IMR-90 (cell line): ENCODE measurements at regions not wholly inside any gene's neighbourhood (a gene's known extent, or its start where the extent isn't known, plus 50 kb on each side); places are given as distances from the start of the nearest gene placed in this dataset.
A peak's percentile ranks its signal among the peaks of the same experiment; 100 is the strongest.

Experiments used
- ATAC-seq: fragments of 200-7000 bp; cut with Tn5 transposase; 2 replicates; pipeline ENCODE4 v1.9.1; 2020; ENCODE audit warnings: low read depth, mild to moderate bottlenecking, moderate library complexity
- BruUV-seq: library from RNA; stranded (reverse); fragments of 400-500 nt; replicated peaks from 2 replicates; lab custom pipeline; 2021; lab: Mats Ljungman, UMichigan
- CTCF ChIA-PET: fragments of 300-600 bp; formaldehyde crosslinking; extraction: SDS; loops from one replicate; lab custom pipeline; 2021; ENCODE audit warnings: antibody characterized with exemption; lab: Yijun Ruan, JAX
- POLR2A ChIA-PET: fragments of 300-600 bp; sonication (Branson Sonifier 250); formaldehyde crosslinking; loops from one replicate; lab custom pipeline; 2022; ENCODE audit warnings: antibody characterized with exemption; ENCODE audit not compliant: unreplicated experiment; lab: Charles Lee
- DNase-seq: peaks from one replicate; pipeline ENCODE4 v3.0.0; 2013
- H2AFZ ChIP-seq: replicated peaks from 2 replicates; pipeline ENCODE3; 2013; ENCODE audit warnings: low read length, mild to moderate bottlenecking; ENCODE audit not compliant: poor library complexity
- H2AK5ac ChIP-seq: 2 replicates; pipeline ENCODE4 v1.6.1; 2013; ENCODE audit warnings: low read depth, low read length, inconsistent platforms
- H2AK9ac ChIP-seq: replicated peaks from 2 replicates; pipeline ENCODE3; 2013; ENCODE audit warnings: mild to moderate bottlenecking, low read depth, low read length, moderate library complexity; ENCODE audit not compliant: poor library complexity
- H2BK120ac ChIP-seq: 2 replicates; pipeline ENCODE4 v1.6.1; 2013; ENCODE audit warnings: low read depth, low read length, inconsistent platforms
- H2BK15ac ChIP-seq: 3 replicates; pipeline ENCODE4 v1.6.1; 2013; ENCODE audit warnings: low read depth, low read length, inconsistent platforms
- H2BK20ac ChIP-seq: 2 replicates; pipeline ENCODE4 v1.6.1; 2013; ENCODE audit warnings: low read depth, mild to moderate bottlenecking, inconsistent platforms, low read length, moderate library complexity
- H2BK5ac ChIP-seq: 2 replicates; pipeline ENCODE4 v1.6.1; 2013; ENCODE audit warnings: mild to moderate bottlenecking, low read depth, low read length, inconsistent platforms; ENCODE audit not compliant: poor library complexity, severe bottlenecking
- H3K14ac ChIP-seq: replicated peaks from 2 replicates; pipeline ENCODE4 v1.6.1; 2013; ENCODE audit warnings: low read depth, low read length, inconsistent platforms
- H3K18ac ChIP-seq: 2 replicates; pipeline ENCODE4 v1.6.1; 2013; ENCODE audit warnings: low read depth, low read length, control low read depth
- H3K23ac ChIP-seq: 2 replicates; pipeline ENCODE4 v1.6.1; 2013; ENCODE audit warnings: low read depth, low read length, inconsistent platforms
- H3K27ac ChIP-seq: 2 replicates; pipeline ENCODE4 v1.5.1; 2013; ENCODE audit warnings: mild to moderate bottlenecking, control low read depth, low read length; ENCODE audit not compliant: insufficient read depth
- H3K27me3 ChIP-seq: 2 replicates; pipeline ENCODE4 v1.6.1; 2013; ENCODE audit warnings: low read length; ENCODE audit not compliant: control insufficient read depth, insufficient read depth
- H3K36me3 ChIP-seq: 2 replicates; pipeline ENCODE4 v1.6.1; 2013; ENCODE audit warnings: low read length, mixed read lengths; ENCODE audit not compliant: control insufficient read depth, insufficient read depth
- H3K4ac ChIP-seq: 2 replicates; pipeline ENCODE4 v1.6.1; 2013; ENCODE audit warnings: low read depth, low read length, inconsistent platforms
- H3K4me1 ChIP-seq: 2 replicates; pipeline ENCODE4 v1.6.1; 2013; ENCODE audit warnings: low read length, mixed read lengths; ENCODE audit not compliant: control insufficient read depth, insufficient read depth
- H3K4me2 ChIP-seq: 2 replicates; pipeline ENCODE4 v1.6.1; 2013; ENCODE audit warnings: low read depth, mild to moderate bottlenecking, control low read depth, low read length, moderate library complexity
- H3K4me3 ChIP-seq: 2 replicates; pipeline ENCODE4 v1.5.1; 2013; ENCODE audit warnings: low read depth, mild to moderate bottlenecking, control low read depth, low read length, moderate library complexity; ENCODE audit not compliant: insufficient read depth
- H3K56ac ChIP-seq: 2 replicates; pipeline ENCODE4 v1.6.1; 2013; ENCODE audit warnings: low read length, inconsistent platforms; ENCODE audit not compliant: insufficient read depth; ENCODE audit errors: extremely low read depth
- H3K79me1 ChIP-seq, 2 experiments: 2 replicates each; pipeline ENCODE4 v1.6.1; 2013; ENCODE audit warnings: low read length in 2 of 2, inconsistent platforms in 1 of 2, low read depth in 1 of 2
- H3K9ac ChIP-seq: 2 replicates; pipeline ENCODE4 v1.6.1; 2013; ENCODE audit warnings: low read depth, low read length, control low read depth
- H3K9me1 ChIP-seq: 2 replicates; pipeline ENCODE4 v1.6.1; 2013; ENCODE audit warnings: low read length, inconsistent platforms; ENCODE audit not compliant: insufficient read depth
- H3K9me3 ChIP-seq: 2 replicates; pipeline ENCODE4 v1.6.1; 2013; ENCODE audit warnings: low read length; ENCODE audit not compliant: control insufficient read depth, insufficient read depth
- H4K20me1 ChIP-seq: 2 replicates; pipeline ENCODE4 v1.6.1; 2013; ENCODE audit warnings: low read length, inconsistent platforms; ENCODE audit not compliant: insufficient read depth
- H4K5ac ChIP-seq: 2 replicates; pipeline ENCODE4 v1.6.1; 2013; ENCODE audit warnings: mild to moderate bottlenecking, low read depth, low read length, control low read depth
- H4K8ac ChIP-seq, 2 experiments: 2 replicates each; pipeline ENCODE4 v1.6.1; 2013; ENCODE audit warnings: low read depth in 2 of 2, low read length in 2 of 2, control low read depth in 1 of 2, inconsistent platforms in 1 of 2
- H4K91ac ChIP-seq: 2 replicates; pipeline ENCODE4 v1.6.1; 2013; ENCODE audit warnings: low read depth, low read length, inconsistent platforms; ENCODE audit not compliant: insufficient read depth
- POLR2A ChIP-seq: IDR thresholded peaks from 2 replicates; pipeline ENCODE4 v1.6.1; 2012; ENCODE audit warnings: mild to moderate bottlenecking, low read depth, low read length
- WGBS, 2 experiments: methylation state at CpG; one replicate each; pipeline versions ENCODE4 v1.1.5 to v1.1.7; 2013; ENCODE audit warnings: missing lambda C conversion rate in 2 of 2; ENCODE audit not compliant: insufficient read length in 1 of 2; ENCODE audit errors: extremely low coverage in 2 of 2; 5-methylcytosine and 5-hydroxymethylcytosine counted together
- dilution Hi-C: fragments of 300-500 bp; cut with HindIII; formaldehyde crosslinking; loops from one replicate; pipeline ENCODE4 v1.14.3; 2018; ENCODE audit warnings: low sequenced_read_pairs; ENCODE audit not compliant: unreplicated experiment
- in situ Hi-C: fragments of 300-500 bp; cut with MboI; formaldehyde crosslinking; loops from 3 replicates; pipeline ENCODE4 v1.14.3; 2019; ENCODE audit warnings: low sequenced_read_pairs, inconsistent platforms, mixed read lengths
- intact Hi-C: fragments of 100-400 bp; cut with micrococcal nuclease; formaldehyde crosslinking; loops from 2 replicates; pipeline ENCODE4 v1.10.0; 2022
- TF ChIP-seq, protein P1 (sequence below): conservative IDR thresholded peaks from 2 replicates; pipeline ENCODE4 v1.5.1; 2012; ENCODE audit warnings: mild to moderate bottlenecking, low read depth, low read length, improper control_type of control experiment

- H3K4me2 ChIP-seq, result no peak overlapping the region
- dilution Hi-C loops (no loop called here), intact Hi-C loops (no loop called here), in situ Hi-C loops (no loop called here)
- no peak overlapping the region for H3K18ac ChIP-seq
- H4K5ac ChIP-seq, result no peak overlapping the region
- no peak overlapping the region for H2BK120ac ChIP-seq
- no peak overlapping the region for H2AFZ ChIP-seq
- H3K9me1 ChIP-seq, result no peaks in the 10 kb centered on the region
- no peak overlapping the region for H3K4ac ChIP-seq
- TF ChIP-seq POLR2A, result no peak
- TF ChIP-seq, protein P1, sequence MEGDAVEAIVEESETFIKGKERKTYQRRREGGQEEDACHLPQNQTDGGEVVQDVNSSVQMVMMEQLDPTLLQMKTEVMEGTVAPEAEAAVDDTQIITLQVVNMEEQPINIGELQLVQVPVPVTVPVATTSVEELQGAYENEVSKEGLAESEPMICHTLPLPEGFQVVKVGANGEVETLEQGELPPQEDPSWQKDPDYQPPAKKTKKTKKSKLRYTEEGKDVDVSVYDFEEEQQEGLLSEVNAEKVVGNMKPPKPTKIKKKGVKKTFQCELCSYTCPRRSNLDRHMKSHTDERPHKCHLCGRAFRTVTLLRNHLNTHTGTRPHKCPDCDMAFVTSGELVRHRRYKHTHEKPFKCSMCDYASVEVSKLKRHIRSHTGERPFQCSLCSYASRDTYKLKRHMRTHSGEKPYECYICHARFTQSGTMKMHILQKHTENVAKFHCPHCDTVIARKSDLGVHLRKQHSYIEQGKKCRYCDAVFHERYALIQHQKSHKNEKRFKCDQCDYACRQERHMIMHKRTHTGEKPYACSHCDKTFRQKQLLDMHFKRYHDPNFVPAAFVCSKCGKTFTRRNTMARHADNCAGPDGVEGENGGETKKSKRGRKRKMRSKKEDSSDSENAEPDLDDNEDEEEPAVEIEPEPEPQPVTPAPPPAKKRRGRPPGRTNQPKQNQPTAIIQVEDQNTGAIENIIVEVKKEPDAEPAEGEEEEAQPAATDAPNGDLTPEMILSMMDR, result 0 out of 2 replicates have a peak, but pooled peaks have one; percentile 14
- no peak overlapping the region for H3K9ac ChIP-seq
- no peak overlapping the region for H2BK15ac ChIP-seq
- H3K56ac ChIP-seq, result no peak overlapping the region
- H2BK5ac ChIP-seq, result no peak overlapping the region
- H3K27me3 ChIP-seq, result no peaks in the 10 kb centered on the region
- no peak for ATAC-seq
- H2BK20ac ChIP-seq, result no peak overlapping the region
- DNase-seq, result no peak
- H3K14ac ChIP-seq, result no peak overlapping the region
- H2AK5ac ChIP-seq, result no peak overlapping the region
- no peaks in the 10 kb centered on the region for H3K79me1 ChIP-seq
- no peaks in the 10 kb centered on the region; the same call in 1 of the 2 replicates for H3K9me3 ChIP-seq
- no peaks in the 10 kb centered on the region for H3K4me1 ChIP-seq
- no peak overlapping the region for H3K27ac ChIP-seq
- H4K8ac ChIP-seq, result no peak overlapping the region
- WGBS, 2 experiments, result no CpG with 5 or more reads among the region's 3 CpGs
- H4K91ac ChIP-seq, result no peak overlapping the region
- no peaks in the 10 kb centered on the region for H4K20me1 ChIP-seq
- ChIA-PET POLR2A (no interaction called here), CTCF (no interaction called here)
- H3K36me3 ChIP-seq, result no peaks in the 10 kb centered on the region
- BruUV-seq, result no TSS peak
- no peak overlapping the region for H3K4me3 ChIP-seq
- no peak overlapping the region for H3K23ac ChIP-seq
- H2AK9ac ChIP-seq, result no peak overlapping the region
Measured at GRCh38 chr4:164012396-164013027, 518.0 kb downstream of the TMA16 start.
